ENCODE measurements at regions not wholly inside any gene's neighbourhood (a gene's known extent, or its start where the extent isn't known, plus 50 kb on each side); places are given as distances from the start of the nearest gene placed in this dataset.

DNA sequence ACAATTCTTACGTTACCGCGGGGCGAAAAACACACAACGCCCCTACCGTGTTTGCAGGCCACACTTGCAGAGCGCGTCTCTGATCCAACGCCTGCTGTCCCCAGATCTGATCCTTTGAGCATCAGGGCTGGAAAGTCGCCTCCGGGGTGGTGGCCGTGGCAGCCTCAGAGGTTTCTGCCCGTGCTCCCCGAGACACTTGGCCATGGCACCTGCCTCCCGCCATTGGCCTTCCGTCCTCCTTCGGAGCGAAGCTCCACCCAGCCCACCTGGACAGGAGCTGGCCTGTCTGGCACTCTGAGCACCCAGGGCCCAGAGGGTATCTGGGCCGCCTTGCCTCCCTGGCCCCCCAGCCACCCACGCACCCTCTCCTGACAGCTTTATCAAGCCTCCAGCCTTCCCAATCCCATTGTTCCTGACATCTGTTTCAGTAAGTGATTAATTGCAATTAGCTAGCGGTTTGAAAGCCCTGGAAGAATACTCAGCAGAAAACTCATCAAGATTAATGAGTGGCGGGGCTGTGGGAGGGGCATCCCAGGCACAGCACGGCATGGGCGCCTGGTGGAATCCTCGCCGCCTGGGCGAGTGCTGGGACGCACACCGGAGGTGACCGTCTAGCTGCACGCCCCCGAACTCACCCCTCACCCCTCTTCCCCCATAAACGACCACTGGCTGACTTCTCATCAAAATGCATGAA is 181.5 kb upstream of the GSE1 start:
- TF ChIP-seq POLR2A (IDR thresholded peaks at IDR 0.05) = no peak
- TF ChIP-seq, protein P1, sequence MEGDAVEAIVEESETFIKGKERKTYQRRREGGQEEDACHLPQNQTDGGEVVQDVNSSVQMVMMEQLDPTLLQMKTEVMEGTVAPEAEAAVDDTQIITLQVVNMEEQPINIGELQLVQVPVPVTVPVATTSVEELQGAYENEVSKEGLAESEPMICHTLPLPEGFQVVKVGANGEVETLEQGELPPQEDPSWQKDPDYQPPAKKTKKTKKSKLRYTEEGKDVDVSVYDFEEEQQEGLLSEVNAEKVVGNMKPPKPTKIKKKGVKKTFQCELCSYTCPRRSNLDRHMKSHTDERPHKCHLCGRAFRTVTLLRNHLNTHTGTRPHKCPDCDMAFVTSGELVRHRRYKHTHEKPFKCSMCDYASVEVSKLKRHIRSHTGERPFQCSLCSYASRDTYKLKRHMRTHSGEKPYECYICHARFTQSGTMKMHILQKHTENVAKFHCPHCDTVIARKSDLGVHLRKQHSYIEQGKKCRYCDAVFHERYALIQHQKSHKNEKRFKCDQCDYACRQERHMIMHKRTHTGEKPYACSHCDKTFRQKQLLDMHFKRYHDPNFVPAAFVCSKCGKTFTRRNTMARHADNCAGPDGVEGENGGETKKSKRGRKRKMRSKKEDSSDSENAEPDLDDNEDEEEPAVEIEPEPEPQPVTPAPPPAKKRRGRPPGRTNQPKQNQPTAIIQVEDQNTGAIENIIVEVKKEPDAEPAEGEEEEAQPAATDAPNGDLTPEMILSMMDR (IDR thresholded peaks at IDR 0.05) = no peak
- TF ChIP-seq POLR2AphosphoS5 (IDR thresholded peaks at IDR 0.05; ENCODE audit: insufficient read depth in 1 of 2, low read depth in 1 of 2) = no peak

Measured in vagina (tissue), 2 donors.